Skeletal muscle cell (primary cell): ENCODE measurements at regions not wholly inside any gene's neighbourhood (a gene's known extent, or its start where the extent isn't known, plus 50 kb on each side); places are given as distances from the start of the nearest gene placed in this dataset.

Experiments used
- DNase-seq: peaks from one replicate; pipeline ENCODE4 v3.0.0-alpha.2; 2010; ENCODE audit warnings: low read depth
- H3K4me3 ChIP-seq: 2 replicates; pipeline ENCODE4 v1.5.1; 2011; ENCODE audit warnings: low read depth, mild to moderate bottlenecking, control low read depth, low read length, moderate library complexity

- H3K4me3 ChIP-seq: no peak overlapping the region
- DNase-seq: no peak
These were observed 265.1 kb downstream of the FAM76B start for GRCh38 chr11:95524314-95525036.

GRCh38 chr11:95522874-95523273, 266.7 kb downstream of the FAM76B start:
- no peak for DNase-seq
- no peak overlapping the region for H3K4me3 ChIP-seq

GRCh38 chr11:95521862-95522261, 267.7 kb downstream of the FAM76B start:
- no peak overlapping the region for H3K4me3 ChIP-seq
- DNase-seq: no peak

- H3K4me3 ChIP-seq: no peak overlapping the region
- DNase-seq: no peak
These were observed 268.4 kb downstream of the FAM76B start for GRCh38 chr11:95521133-95521542.

- no peak for DNase-seq
These were observed 269.0 kb downstream of the FAM76B start for GRCh38 chr11:95520369-95521132.

GRCh38 chr11:95519912-95520311, 269.7 kb downstream of the FAM76B start:
- no peak overlapping the region for H3K4me3 ChIP-seq
- no peak for DNase-seq

More at GRCh38 chr11:95520369-95521132, 269.0 kb downstream of the FAM76B start:
- no peak overlapping the region for H3K4me3 ChIP-seq

- no peak overlapping the region for H3K4me3 ChIP-seq
- DNase-seq: no peak
These were observed 272.1 kb downstream of the FAM76B start for GRCh38 chr11:95517453-95517852.

GRCh38 chr11:95516786-95517185, 272.8 kb downstream of the FAM76B start:
- no peak overlapping the region for H3K4me3 ChIP-seq
- DNase-seq: peak; percentile 93

- H3K4me3 ChIP-seq: no peak overlapping the region
- no peak for DNase-seq
These were observed 273.4 kb downstream of the FAM76B start for GRCh38 chr11:95516175-95516574.

- peak; percentile 72 for DNase-seq
- H3K4me3 ChIP-seq: no peak overlapping the region
These were observed 274.2 kb downstream of the FAM76B start for GRCh38 chr11:95515371-95515770.

- no peak for DNase-seq
These were observed 275.0 kb downstream of the FAM76B start for GRCh38 chr11:95514416-95515110.

GRCh38 chr11:95512682-95513081, 276.9 kb downstream of the FAM76B start:
- peak; percentile 93 for DNase-seq
- H3K4me3 ChIP-seq: no peak overlapping the region

More at GRCh38 chr11:95514416-95515110, 275.0 kb downstream of the FAM76B start:
- H3K4me3 ChIP-seq: no peak overlapping the region

- peak; percentile 97 for DNase-seq
- H3K4me3 ChIP-seq: no peak overlapping the region
These were observed 277.4 kb downstream of the FAM76B start for GRCh38 chr11:95512177-95512576.

- no peak overlapping the region for H3K4me3 ChIP-seq
- peak; percentile 61 for DNase-seq
These were observed 277.4 kb upstream of the SESN3 start for GRCh38 chr11:95508219-95508890.

- no peak for DNase-seq
These were observed 276.8 kb upstream of the SESN3 start for GRCh38 chr11:95507794-95508193.

GRCh38 chr11:95506777-95507176, 275.8 kb upstream of the SESN3 start:
- DNase-seq: peak; percentile 67
- no peak overlapping the region for H3K4me3 ChIP-seq

More at GRCh38 chr11:95507794-95508193, 276.8 kb upstream of the SESN3 start:
- no peak overlapping the region for H3K4me3 ChIP-seq

- no peak for DNase-seq
- no peak overlapping the region for H3K4me3 ChIP-seq
These were observed 275.0 kb upstream of the SESN3 start for GRCh38 chr11:95505927-95506426.

GRCh38 chr11:95503047-95503446, 272.0 kb upstream of the SESN3 start:
- DNase-seq: peak; percentile 79
- H3K4me3 ChIP-seq: no peak overlapping the region

GRCh38 chr11:95502522-95502921, 271.5 kb upstream of the SESN3 start:
- DNase-seq: no peak
- H3K4me3 ChIP-seq: no peak overlapping the region
